ENCODE measurements at regions not wholly inside any gene's neighbourhood (a gene's known extent, or its start where the extent isn't known, plus 50 kb on each side); places are given as distances from the start of the nearest gene placed in this dataset.

DNA sequence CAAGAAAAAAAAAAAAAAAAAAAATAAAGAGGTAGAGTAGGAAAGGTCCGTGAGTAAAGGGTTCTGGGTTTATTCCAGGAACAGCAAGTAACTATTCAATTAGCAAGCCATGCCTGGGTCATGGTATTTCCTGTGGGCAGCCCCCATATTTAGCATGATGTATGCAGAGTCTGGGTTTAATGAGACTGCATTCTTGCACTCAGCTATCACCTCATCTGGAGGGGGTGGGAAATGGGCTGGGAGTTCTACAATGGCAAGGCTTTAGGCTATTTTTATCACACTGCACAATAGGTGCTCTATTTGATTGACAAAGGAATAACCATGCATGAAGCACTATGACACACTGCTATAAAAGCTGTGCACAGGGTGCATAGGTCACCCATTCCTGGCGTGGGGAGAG lies 104.0 kb upstream of the CCL2 start:
- TF ChIP-seq, protein P1, sequence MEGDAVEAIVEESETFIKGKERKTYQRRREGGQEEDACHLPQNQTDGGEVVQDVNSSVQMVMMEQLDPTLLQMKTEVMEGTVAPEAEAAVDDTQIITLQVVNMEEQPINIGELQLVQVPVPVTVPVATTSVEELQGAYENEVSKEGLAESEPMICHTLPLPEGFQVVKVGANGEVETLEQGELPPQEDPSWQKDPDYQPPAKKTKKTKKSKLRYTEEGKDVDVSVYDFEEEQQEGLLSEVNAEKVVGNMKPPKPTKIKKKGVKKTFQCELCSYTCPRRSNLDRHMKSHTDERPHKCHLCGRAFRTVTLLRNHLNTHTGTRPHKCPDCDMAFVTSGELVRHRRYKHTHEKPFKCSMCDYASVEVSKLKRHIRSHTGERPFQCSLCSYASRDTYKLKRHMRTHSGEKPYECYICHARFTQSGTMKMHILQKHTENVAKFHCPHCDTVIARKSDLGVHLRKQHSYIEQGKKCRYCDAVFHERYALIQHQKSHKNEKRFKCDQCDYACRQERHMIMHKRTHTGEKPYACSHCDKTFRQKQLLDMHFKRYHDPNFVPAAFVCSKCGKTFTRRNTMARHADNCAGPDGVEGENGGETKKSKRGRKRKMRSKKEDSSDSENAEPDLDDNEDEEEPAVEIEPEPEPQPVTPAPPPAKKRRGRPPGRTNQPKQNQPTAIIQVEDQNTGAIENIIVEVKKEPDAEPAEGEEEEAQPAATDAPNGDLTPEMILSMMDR (IDR thresholded peaks at IDR 0.05), result no peak
- no peak for TF ChIP-seq POLR2A (IDR thresholded peaks at IDR 0.05)
- no peak for TF ChIP-seq EP300 (IDR thresholded peaks at IDR 0.05)
